H1 (cell line): ENCODE measurements at regions not wholly inside any gene's neighbourhood (a gene's known extent, or its start where the extent isn't known, plus 50 kb on each side); places are given as distances from the start of the nearest gene placed in this dataset.

Source experiments
- CTCF ChIA-PET: fragments of 300-600 bp; sonication (Branson Sonifier 250); formaldehyde crosslinking; loops from one replicate; lab custom pipeline; 2021; ENCODE audit not compliant: partially characterized antibody; lab: Charles Lee
- POLR2A ChIA-PET: fragments of 300-600 bp; sonication (Branson Sonifier 250); formaldehyde crosslinking; loops from one replicate; lab custom pipeline; 2021; ENCODE audit warnings: inconsistent platforms; ENCODE audit not compliant: partially characterized antibody; lab: Charles Lee
- DNase-seq, 2 experiments: peaks; one replicate each; pipeline versions ENCODE4 v3.0.0 to v3.0.0-alpha.2; 2010 to 2022; ENCODE audit warnings: low spot score in 2 of 2, low read depth in 1 of 2, mixed read lengths in 1 of 2
- FAIRE-seq: peaks from 2 replicates; lab custom pipeline; 2011; peaks lifted over from hg19 to GRCh38; lab: Jason Lieb, UNC
- H2AFZ ChIP-seq: 2 replicates; pipeline ENCODE4 v1.8.1; 2012; ENCODE audit warnings: low read length, inconsistent platforms
- H2AK5ac ChIP-seq: 2 replicates; pipeline ENCODE4 v1.6.1; 2013; ENCODE audit warnings: low read depth, low read length
- H2BK120ac ChIP-seq: replicated peaks from 2 replicates; pipeline ENCODE3; 2013; ENCODE audit warnings: low read depth, low read length, inconsistent platforms
- H2BK12ac ChIP-seq: 2 replicates; pipeline ENCODE4 v1.6.1; 2013; ENCODE audit warnings: low read depth, low read length
- H2BK15ac ChIP-seq: 2 replicates; pipeline ENCODE4 v1.6.1; 2013; ENCODE audit warnings: low read length
- H2BK20ac ChIP-seq: 2 replicates; pipeline ENCODE4 v1.6.1; 2013; ENCODE audit warnings: low read length
- H2BK5ac ChIP-seq: 2 replicates; pipeline ENCODE4 v1.6.1; 2013; ENCODE audit warnings: low read depth, low read length
- H3K14ac ChIP-seq: 2 replicates; pipeline ENCODE4 v1.6.1; 2013; ENCODE audit warnings: inconsistent platforms; ENCODE audit not compliant: insufficient read length
- H3K18ac ChIP-seq: 2 replicates; pipeline ENCODE4 v1.6.1; 2013; ENCODE audit warnings: low read length; ENCODE audit errors: extremely low read depth
- H3K23ac ChIP-seq: 2 replicates; pipeline ENCODE4 v1.6.1; 2013; ENCODE audit warnings: inconsistent platforms; ENCODE audit not compliant: insufficient read length
- H3K23me2 ChIP-seq: 2 replicates; pipeline ENCODE4 v1.6.1; 2013; ENCODE audit warnings: low read depth, low read length
- H3K27ac ChIP-seq: 2 replicates; pipeline ENCODE4 v1.6.1; 2011; ENCODE audit warnings: low read depth, low read length, inconsistent platforms
- H3K27me3 ChIP-seq, 4 experiments: replicated peaks in 1 of 4; 1 replicate in 1 of 4; 2 replicates in 3 of 4; pipeline versions ENCODE4 v1.6.1 to v1.8.1; 2011 to 2013; ENCODE audit warnings: low read length in 3 of 4, mild to moderate bottlenecking in 3 of 4, inconsistent platforms in 2 of 4, mixed read lengths in 2 of 4, moderate library complexity in 1 of 4; ENCODE audit not compliant: control insufficient read depth in 3 of 4, insufficient read depth in 3 of 4; ENCODE audit errors: extremely low read depth in 1 of 4
- H3K36me3 ChIP-seq, 4 experiments: 2 replicates each; pipeline versions ENCODE4 v1.6.1 to v1.8.1; 2011 to 2013; ENCODE audit warnings: mild to moderate bottlenecking in 4 of 4, low read length in 3 of 4, moderate library complexity in 2 of 4, control low read depth in 1 of 4, inconsistent platforms in 1 of 4; ENCODE audit not compliant: insufficient read depth in 4 of 4, control insufficient read depth in 2 of 4
- H3K4ac ChIP-seq: replicated peaks from 2 replicates; pipeline ENCODE3; 2013; ENCODE audit warnings: low read length, low read depth, mixed read lengths, inconsistent platforms; ENCODE audit not compliant: insufficient read length
- H3K4me1 ChIP-seq, 4 experiments: replicated peaks in 1 of 4; 1 replicate in 1 of 4; 2 replicates in 3 of 4; pipeline versions ENCODE4 v1.6.1 to v1.8.1; 2011 to 2013; ENCODE audit warnings: low read length in 3 of 4, inconsistent platforms in 2 of 4, mixed read lengths in 1 of 4; ENCODE audit not compliant: insufficient read depth in 4 of 4, control insufficient read depth in 3 of 4
- H3K4me2 ChIP-seq, 2 experiments: 2 replicates each; pipeline versions ENCODE4 v1.6.1 to v1.8.1; 2011 to 2013; ENCODE audit warnings: low read depth in 2 of 2, low read length in 2 of 2, control low read depth in 1 of 2, inconsistent platforms in 1 of 2, mild to moderate bottlenecking in 1 of 2; ENCODE audit not compliant: insufficient read depth in 1 of 2
- H3K4me3 ChIP-seq, 4 experiments: fragments of 200-600, 300-600 bp in 1 of 4; sonication (generic), shearing (Covaris generic), sonication (Bioruptor Twin) in 1 of 4; 2 replicates each; pipeline versions ENCODE4 v1.5.1 to v1.8.1; 2011 to 2016; ENCODE audit warnings: low read length in 4 of 4, low read depth in 3 of 4, control low read depth in 2 of 4, inconsistent platforms in 2 of 4, mild to moderate bottlenecking in 2 of 4, mixed read lengths in 1 of 4, moderate library complexity in 1 of 4; ENCODE audit not compliant: insufficient read depth in 2 of 4; ENCODE audit errors: extremely low read depth in 1 of 4
- H3K56ac ChIP-seq: replicated peaks from 2 replicates; pipeline ENCODE3; 2013; ENCODE audit warnings: low read depth, mild to moderate bottlenecking, mixed read lengths, low read length, inconsistent platforms; ENCODE audit not compliant: insufficient read length
- H3K79me1 ChIP-seq: 2 replicates; pipeline ENCODE4 v1.6.1; 2013; ENCODE audit warnings: low read depth, low read length, control low read depth
- H3K79me2 ChIP-seq, 2 experiments: 2 replicates each; pipeline versions ENCODE4 v1.6.1 to v1.8.1; 2012 to 2013; ENCODE audit warnings: low read length in 2 of 2, mild to moderate bottlenecking in 2 of 2, inconsistent platforms in 1 of 2; ENCODE audit not compliant: insufficient read depth in 2 of 2, control insufficient read depth in 1 of 2
- H3K9ac ChIP-seq, 4 experiments: replicated peaks in 1 of 4; 1 replicate in 1 of 4; 2 replicates in 3 of 4; pipeline versions ENCODE4 v1.6.1 to v1.8.1; 2011 to 2013; ENCODE audit warnings: low read depth in 3 of 4, low read length in 3 of 4, control low read depth in 2 of 4, mild to moderate bottlenecking in 2 of 4, moderate library complexity in 2 of 4, inconsistent platforms in 1 of 4; ENCODE audit errors: extremely low read depth in 1 of 4
- H3K9me3 ChIP-seq, 2 experiments: 2 replicates each; pipeline versions ENCODE4 v1.6.1 to v1.8.1; 2012 to 2013; ENCODE audit warnings: mild to moderate bottlenecking in 2 of 2, moderate library complexity in 2 of 2, control low read depth in 1 of 2, inconsistent platforms in 1 of 2, low read depth in 1 of 2, low read length in 1 of 2, mixed read lengths in 1 of 2; ENCODE audit not compliant: insufficient read depth in 2 of 2
- H4K20me1 ChIP-seq, 2 experiments: replicated peaks in 1 of 2; 2 replicates each; pipeline versions ENCODE3 to v1.8.1; 2011 to 2013; ENCODE audit warnings: inconsistent platforms in 2 of 2, low read length in 2 of 2, mild to moderate bottlenecking in 1 of 2; ENCODE audit not compliant: insufficient read depth in 2 of 2, control insufficient read depth in 1 of 2
- H4K5ac ChIP-seq: 2 replicates; pipeline ENCODE4 v1.6.1; 2013; ENCODE audit warnings: low read length, low read depth, mixed read lengths, inconsistent platforms; ENCODE audit not compliant: insufficient read length
- H4K8ac ChIP-seq: 2 replicates; pipeline ENCODE4 v1.8.0; 2013; ENCODE audit warnings: mild to moderate bottlenecking, moderate library complexity, low read length, inconsistent platforms; ENCODE audit not compliant: insufficient read depth; ENCODE audit errors: extremely low read depth
- H4K91ac ChIP-seq: replicated peaks from 2 replicates; pipeline ENCODE3; 2013; ENCODE audit warnings: low read length, mixed read lengths, inconsistent platforms; ENCODE audit not compliant: insufficient read length
- CREB1 ChIP-seq: IDR thresholded peaks from 2 replicates; pipeline ENCODE4 v1.6.1; 2012; ENCODE audit warnings: inconsistent platforms
- JUND ChIP-seq: IDR thresholded peaks from 2 replicates; pipeline ENCODE4 v1.6.1; 2011; ENCODE audit warnings: mild to moderate bottlenecking, improper control_type of control experiment, low read length
- MAX ChIP-seq: IDR thresholded peaks from 2 replicates; pipeline ENCODE4 v1.6.1; 2012; ENCODE audit warnings: inconsistent platforms
- NANOG ChIP-seq: IDR thresholded peaks from 2 replicates; pipeline ENCODE4 v1.6.1; 2011; ENCODE audit warnings: low read length, low read depth, mild to moderate bottlenecking, inconsistent platforms; ENCODE audit not compliant: insufficient read depth, poor library complexity, severe bottlenecking
- SIN3A ChIP-seq, 2 experiments: IDR thresholded peaks in 1 of 2; conservative IDR thresholded peaks in 1 of 2; 2 replicates each; pipeline ENCODE4 v1.6.1; 2011 to 2012; ENCODE audit warnings: low read length in 2 of 2, improper control_type of control experiment in 1 of 2, low read depth in 1 of 2, mild to moderate bottlenecking in 1 of 2
- SP2 ChIP-seq: IDR thresholded peaks from 2 replicates; pipeline ENCODE4 v1.6.1; 2012; ENCODE audit warnings: mild to moderate bottlenecking, low read length, inconsistent platforms
- SRF ChIP-seq: IDR thresholded peaks from 2 replicates; pipeline ENCODE4 v1.6.1; 2011; ENCODE audit warnings: mild to moderate bottlenecking, low read depth, low read length, moderate library complexity
- USF2 ChIP-seq: IDR thresholded peaks from 2 replicates; pipeline ENCODE4 v1.6.1; 2011; ENCODE audit warnings: low read length, improper control_type of control experiment
- YY1 ChIP-seq: IDR thresholded peaks from 2 replicates; pipeline ENCODE4 v1.6.1; 2011; ENCODE audit warnings: low read depth, mild to moderate bottlenecking, low read length
- WGBS, 2 experiments: shearing (Covaris generic) in 1 of 2; methylation state at CpG; one replicate each; pipeline versions ENCODE4 v1.1.6 to v1.1.7; 2013 to 2015; ENCODE audit warnings: low lambda C conversion rate in 2 of 2, mixed read lengths in 2 of 2, inconsistent platforms in 1 of 2, low coverage in 1 of 2, missing lambda C conversion rate in 1 of 2; ENCODE audit not compliant: insufficient replicate concordance in 2 of 2, insufficient coverage in 1 of 2, insufficient read length in 1 of 2; ENCODE audit errors: extremely low coverage in 1 of 2, missing lambda C conversion rate in 1 of 2; 5-methylcytosine and 5-hydroxymethylcytosine counted together

GRCh38 chr17:12421646-12422306, 243.9 kb upstream of the MYOCD start:
- H2BK15ac ChIP-seq: no peak overlapping the region
- H3K4me2 ChIP-seq: no peak overlapping the region
- no peaks in the 10 kb centered on the region for H3K27me3 ChIP-seq
- H3K4ac ChIP-seq: no peak overlapping the region
- H3K27ac ChIP-seq: no peak overlapping the region
- H2AK5ac ChIP-seq: no peak overlapping the region
- CTCF ChIA-PET: interaction anchor here (0.6 kb wide), 1 partner anchor 320 kb away, joined by 5 read pairs; no protein-coding TSS in a partner anchor
- no peak overlapping the region for H4K8ac ChIP-seq
- no peak overlapping the region for H2AFZ ChIP-seq
- POLR2A ChIA-PET: no interaction called here
- H3K9me3 ChIP-seq: no peaks in the 10 kb centered on the region
- no peak overlapping the region for H4K5ac ChIP-seq
- H3K56ac ChIP-seq: no peak overlapping the region
- no peak overlapping the region for H4K91ac ChIP-seq
- no peaks in the 10 kb centered on the region for H3K4me1 ChIP-seq
- H3K14ac ChIP-seq: no peak overlapping the region
- DNase-seq: no peak
- no peak overlapping the region for H2BK20ac ChIP-seq
- H2BK5ac ChIP-seq: no peak overlapping the region
- H2BK12ac ChIP-seq: no peak overlapping the region
- no peaks in the 10 kb centered on the region for H4K20me1 ChIP-seq
- no peaks in the 10 kb centered on the region for H3K79me2 ChIP-seq
- H3K4me3 ChIP-seq: no peak overlapping the region
- H3K79me1 ChIP-seq: no peaks in the 10 kb centered on the region
- no peak overlapping the region for H3K23ac ChIP-seq
- no peak overlapping the region for H3K9ac ChIP-seq
- H3K18ac ChIP-seq: no peak overlapping the region
- no peaks in the 10 kb centered on the region for H3K23me2 ChIP-seq
- no peak for FAIRE-seq
- H3K36me3 ChIP-seq: no peaks in the 10 kb centered on the region
- WGBS, 2 experiments: 81% methylated on average over 15 of the region's 15 CpGs; no CpG with 5 or more reads in 1 of the 2 experiments
- H2BK120ac ChIP-seq: no peak overlapping the region
- TF ChIP-seq SP2: no peak
- no peak for TF ChIP-seq SIN3A (conservative IDR thresholded peaks at IDR 0.05 in 1 of 2, IDR thresholded peaks at IDR 0.05 in 1 of 2; ENCODE audit: low read depth in 1 of 2, low read length in 2 of 2)
- no peak for TF ChIP-seq NANOG
- no peak for TF ChIP-seq JUND
- TF ChIP-seq SRF: no peak
- no peak for TF ChIP-seq USF2
- TF ChIP-seq CREB1: no peak
- TF ChIP-seq MAX: no peak
- TF ChIP-seq YY1: no peak
